Ovary (tissue), 7 donors: ENCODE measurements at regions not wholly inside any gene's neighbourhood (a gene's known extent, or its start where the extent isn't known, plus 50 kb on each side); places are given as distances from the start of the nearest gene placed in this dataset.

Experiments used
- DNase-seq, 5 donors: peaks; one replicate each; pipeline ENCODE4 v3.0.0-alpha.2; 2019 to 2020
- H3K27ac ChIP-seq, 2 donors: fragments of 200-600 bp; one replicate each; pipeline versions ENCODE4 v1.5.1 to v1.8.0; 2019 to 2022
- H3K27me3 ChIP-seq: fragments of 200-600 bp; one replicate; pipeline ENCODE4 v1.8.0; 2022
- H3K36me3 ChIP-seq: fragments of 200-600 bp; sonication (generic); one replicate; pipeline ENCODE4 v1.5.1; 2019
- H3K4me1 ChIP-seq: one replicate; pipeline ENCODE4 v1.8.1; 2013; ENCODE audit warnings: mild to moderate bottlenecking, moderate library complexity; ENCODE audit not compliant: insufficient read depth
- H3K4me3 ChIP-seq: fragments of 200-600 bp; sonication (generic); one replicate; pipeline ENCODE4 v1.5.1; 2017
- H3K9me3 ChIP-seq, 2 donors: fragments of 200-600 bp in 1 of 2; sonication (generic) in 1 of 2; one replicate each; pipeline versions ENCODE4 v1.5.1 to v1.8.1; 2013 to 2019; ENCODE audit warnings: mild to moderate bottlenecking in 1 of 2, moderate library complexity in 1 of 2
- CTCF ChIP-seq, 3 donors: fragments of 450-650 bp in 2 of 3; fragments of 200-600 bp in 1 of 3; IDR thresholded peaks; one replicate each; pipeline versions ENCODE4 v1.5.1 to v1.8.0; 2016 to 2022; ENCODE audit warnings: antibody characterized with exemption in 3 of 3, mild to moderate bottlenecking in 1 of 3
- EP300 ChIP-seq: sonication (generic); formaldehyde crosslinking; IDR thresholded peaks from one replicate; pipeline ENCODE4 v1.6.1; 2017; ENCODE audit warnings: antibody characterized with exemption
- POLR2A ChIP-seq: fragments of 450-650 bp; IDR thresholded peaks from one replicate; pipeline ENCODE4 v1.6.1; 2017; ENCODE audit warnings: antibody characterized with exemption, mild to moderate bottlenecking, moderate library complexity
- WGBS, 3 donors: extraction: QIAGEN DNeasy Blood & Tissue Kit in 1 of 3; methylation state at CpG; one replicate each; pipeline versions ENCODE4 v1.1.5 to v1.1.7; 2013 to 2017; 5-methylcytosine and 5-hydroxymethylcytosine counted together
- intact Hi-C, 4 donors: fragments of 100-400 bp; cut with DNase I; formaldehyde crosslinking; loops; one replicate each; pipeline versions ENCODE4 v1.11.0 to v1.15.1; 2022 to 2023
- donor health status: DM: no; HTN: no; CAD: no; lungs with moderate emphysema.
- donor health status: DM: no; HTN: no; CAD: no.
- donor health status: Bipolar disorder and iron deficiency.
- donor health status: DM: no; HTN: no; CAD: no.
- donor health status: DM: yes; HTN: yes; CAD: no.

- 80 to 87% (median 86%) methylated on average over 8 of the region's 8 CpGs for WGBS, 3 donors
- no peak overlapping the region for H3K27ac ChIP-seq
- H3K9me3 ChIP-seq, result no peaks in the 10 kb centered on the region
- no peaks in the 10 kb centered on the region for H3K4me1 ChIP-seq
- no peak overlapping the region for H3K4me3 ChIP-seq
- TF ChIP-seq EP300 (no peak), POLR2A (no peak)
- H3K27me3 ChIP-seq, result no peaks in the 10 kb centered on the region
- intact Hi-C loops, result no loop called here
- no peak for DNase-seq
- no peaks in the 10 kb centered on the region for H3K36me3 ChIP-seq
Measured at GRCh38 chr18:77571743-77572142, 322.1 kb downstream of the GALR1 start.

GRCh38 chr18:77572537-77572936, 322.9 kb downstream of the GALR1 start:
- H3K4me1 ChIP-seq, result no peaks in the 10 kb centered on the region
- WGBS, 3 donors, result 83 to 91% (median 83%) methylated on average over 9 of the region's 9 CpGs
- intact Hi-C loops, result no loop called here
- H3K9me3 ChIP-seq, result no peaks in the 10 kb centered on the region
- no peak overlapping the region for H3K4me3 ChIP-seq
- no peak for TF ChIP-seq POLR2A
- H3K36me3 ChIP-seq, result no peaks in the 10 kb centered on the region
- no peaks in the 10 kb centered on the region for H3K27me3 ChIP-seq
- H3K27ac ChIP-seq, result no peak overlapping the region
- DNase-seq, result no peak

GRCh38 chr18:77573571-77573970, 323.9 kb downstream of the GALR1 start:
- no peak for DNase-seq
- no peaks in the 10 kb centered on the region for H3K27me3 ChIP-seq
- intact Hi-C loops, result no loop called here
- WGBS, 3 donors, result 65 to 80% (median 69%) methylated on average over 3 of the region's 3 CpGs
- H3K36me3 ChIP-seq, result no peaks in the 10 kb centered on the region
- H3K4me1 ChIP-seq, result no peaks in the 10 kb centered on the region
- H3K27ac ChIP-seq, result no peak overlapping the region
- TF ChIP-seq CTCF (IDR thresholded peaks at IDR 0.05), result no peak
- no peak for TF ChIP-seq EP300
- TF ChIP-seq POLR2A, result no peak
- no peak overlapping the region for H3K4me3 ChIP-seq
- H3K9me3 ChIP-seq, result no peaks in the 10 kb centered on the region

GRCh38 chr18:77590943-77591515, 341.4 kb downstream of the GALR1 start:
- no peak overlapping the region for H3K4me3 ChIP-seq
- H3K27me3 ChIP-seq, result no peaks in the 10 kb centered on the region
- DNase-seq, result no peak
- H3K27ac ChIP-seq, result no peak overlapping the region
- 55 to 66% (median 60%) methylated on average over 7 of the region's 7 CpGs for WGBS, 3 donors
- no peaks in the 10 kb centered on the region for H3K4me1 ChIP-seq
- no peaks in the 10 kb centered on the region for H3K36me3 ChIP-seq
- TF ChIP-seq EP300, result no peak
- TF ChIP-seq POLR2A, result no peak
- no peak for TF ChIP-seq CTCF (IDR thresholded peaks at IDR 0.05)
- H3K9me3 ChIP-seq, result no peaks in the 10 kb centered on the region
- intact Hi-C loops, result no loop called here

GRCh38 chr18:77597726-77598125, 348.1 kb downstream of the GALR1 start:
- H3K27me3 ChIP-seq, result no peaks in the 10 kb centered on the region
- DNase-seq, result no peak
- 83 to 84% (median 83%) methylated on average over 7 of the region's 7 CpGs for WGBS, 3 donors
- H3K4me1 ChIP-seq, result no peaks in the 10 kb centered on the region
- no peak for TF ChIP-seq CTCF (IDR thresholded peaks at IDR 0.05)
- TF ChIP-seq POLR2A, result no peak
- no peak for TF ChIP-seq EP300
- no peak overlapping the region for H3K4me3 ChIP-seq
- no peaks in the 10 kb centered on the region for H3K36me3 ChIP-seq
- no peak overlapping the region for H3K27ac ChIP-seq
- intact Hi-C loops, result no loop called here
- no peaks in the 10 kb centered on the region for H3K9me3 ChIP-seq
